ENCODE measurements at regions not wholly inside any gene's neighbourhood (a gene's known extent, or its start where the extent isn't known, plus 50 kb on each side); places are given as distances from the start of the nearest gene placed in this dataset.
"Not testable (repeated sequence)": the region's sequence is repeated elsewhere in the genome, so short reads cannot be mapped to it uniquely, and the experiment has no call there.

DNA sequence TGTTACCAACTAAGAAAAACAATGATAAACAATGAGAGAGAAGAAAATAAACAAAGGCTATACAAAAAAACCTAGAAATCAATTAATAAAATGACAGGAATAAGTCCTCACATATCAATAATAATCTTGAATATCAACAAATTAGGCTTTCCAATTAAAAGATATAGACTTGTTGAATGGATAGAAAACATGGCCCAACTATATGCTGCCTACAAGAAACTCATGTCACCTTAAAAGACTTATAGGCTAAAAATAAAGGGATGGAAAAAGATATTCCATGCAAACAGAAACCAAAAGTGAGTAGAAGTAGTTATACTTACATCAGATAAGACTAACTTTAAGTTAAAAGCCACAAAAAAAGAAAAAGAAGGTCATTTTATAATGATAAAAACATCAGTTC, 183.9 kb downstream of the MYRFL start:
- FAIRE-seq = no peak

DNA sequence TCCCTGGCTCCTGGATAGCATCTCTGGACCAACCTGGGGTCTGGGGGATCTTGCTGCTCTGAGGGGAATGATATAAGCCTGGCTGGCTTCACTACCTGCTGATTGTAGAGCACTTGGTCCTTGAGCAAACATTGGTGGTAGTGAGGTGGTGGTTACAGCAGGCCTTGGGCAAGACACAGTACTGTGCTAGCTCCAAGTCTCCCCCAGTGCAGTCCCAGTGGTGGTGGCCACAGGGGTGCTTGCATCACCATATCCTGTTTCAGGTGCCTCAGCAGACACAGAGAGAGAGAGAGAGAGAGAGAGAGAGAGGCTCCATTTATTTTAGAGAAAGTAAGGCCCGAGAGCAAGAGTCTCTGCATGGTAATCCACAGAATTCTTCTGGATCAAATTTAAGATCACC, 186.3 kb downstream of the MYRFL start:
- FAIRE-seq = no peak

- not testable (repeated sequence) for FAIRE-seq
Measured at GRCh38 chr12:70013016-70013415, 188.0 kb downstream of the MYRFL start.

DNA sequence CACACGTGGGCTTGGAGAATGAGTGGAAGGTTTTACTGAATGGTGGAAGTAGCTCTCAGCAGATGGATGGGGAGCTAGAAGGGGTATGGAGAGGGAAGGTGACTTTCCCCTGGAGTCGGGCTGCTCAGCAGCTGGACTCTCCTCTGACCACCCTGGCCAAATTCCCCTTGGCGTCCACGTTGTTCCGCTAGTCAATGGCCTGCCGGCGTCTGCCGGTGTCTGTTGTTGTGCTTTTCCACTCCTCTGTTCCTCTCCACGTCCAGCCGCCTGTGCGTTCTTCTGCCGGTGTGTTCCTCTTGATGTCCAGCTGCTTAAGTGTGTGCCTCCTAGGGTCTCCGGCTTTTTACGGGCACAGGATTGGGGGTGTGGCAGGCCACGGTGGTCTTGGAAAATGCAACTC, 203.5 kb downstream of the MYRFL start:
- no peak for FAIRE-seq

DNA sequence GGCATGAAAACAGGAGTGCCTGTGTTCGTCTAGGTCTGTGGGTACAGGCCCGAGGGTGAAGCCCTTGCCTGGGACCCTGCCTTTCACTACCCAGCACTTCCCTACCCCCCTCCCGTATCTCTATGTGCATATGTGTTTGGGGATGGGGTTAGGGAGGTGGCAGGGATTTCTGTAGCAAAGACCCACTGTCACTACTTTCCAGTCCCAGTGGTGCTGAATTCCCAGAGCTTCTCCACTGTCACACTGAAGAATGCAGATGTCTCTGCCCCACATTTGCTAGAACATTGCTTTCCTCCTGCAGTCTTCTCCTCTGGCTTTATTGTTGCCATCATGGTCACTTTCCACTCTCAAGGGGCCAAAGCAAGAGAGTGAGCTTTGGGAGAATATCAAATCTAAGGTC, 203.9 kb downstream of the MYRFL start:
- FAIRE-seq = no peak

DNA sequence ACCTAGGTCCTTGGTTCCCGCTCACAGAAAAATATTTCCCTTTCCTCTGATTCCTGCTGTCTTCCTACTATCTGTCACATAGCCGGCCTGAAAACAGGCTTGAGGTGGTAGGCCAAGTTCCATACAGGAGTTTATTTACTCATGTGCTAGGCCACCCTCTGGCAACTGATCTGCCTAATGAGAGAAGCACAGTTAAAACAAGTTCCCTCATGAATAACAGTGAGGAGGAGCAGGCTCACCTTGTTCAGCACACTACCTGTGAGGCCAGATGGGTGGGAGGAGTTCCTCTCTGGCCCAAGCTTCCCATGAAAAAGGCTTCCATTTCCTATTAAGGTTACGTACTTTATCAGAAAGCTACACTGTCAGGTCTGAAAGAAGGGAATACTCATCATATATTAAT, 206.0 kb downstream of the MYRFL start:
- no peak for FAIRE-seq

GRCh38 chr12:70032076-70032475, 207.0 kb downstream of the MYRFL start:
- no peak for FAIRE-seq

GRCh38 chr12:70033310-70033709, 208.3 kb downstream of the MYRFL start:
- no peak for FAIRE-seq

DNA sequence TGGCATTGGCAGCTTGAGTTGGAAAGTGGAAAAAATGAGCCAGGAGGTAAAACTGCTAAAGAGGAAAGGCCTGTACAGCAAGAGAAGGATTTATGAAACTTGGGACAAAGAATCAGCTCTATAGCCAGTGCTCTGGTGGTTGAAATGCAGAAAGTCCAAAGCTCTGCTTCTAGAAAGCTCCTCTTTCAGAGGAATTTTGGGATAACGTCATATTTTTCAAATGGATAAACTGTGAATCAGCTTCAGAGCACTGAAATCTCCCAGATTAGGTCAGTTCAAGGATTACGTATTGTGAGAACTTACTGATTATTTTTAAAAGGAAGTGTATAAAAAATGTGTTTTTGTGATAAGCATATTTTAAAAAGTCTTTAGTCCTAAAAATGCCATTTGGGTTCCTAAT, 203.1 kb upstream of the CNOT2 start:
- FAIRE-seq = no peak

DNA sequence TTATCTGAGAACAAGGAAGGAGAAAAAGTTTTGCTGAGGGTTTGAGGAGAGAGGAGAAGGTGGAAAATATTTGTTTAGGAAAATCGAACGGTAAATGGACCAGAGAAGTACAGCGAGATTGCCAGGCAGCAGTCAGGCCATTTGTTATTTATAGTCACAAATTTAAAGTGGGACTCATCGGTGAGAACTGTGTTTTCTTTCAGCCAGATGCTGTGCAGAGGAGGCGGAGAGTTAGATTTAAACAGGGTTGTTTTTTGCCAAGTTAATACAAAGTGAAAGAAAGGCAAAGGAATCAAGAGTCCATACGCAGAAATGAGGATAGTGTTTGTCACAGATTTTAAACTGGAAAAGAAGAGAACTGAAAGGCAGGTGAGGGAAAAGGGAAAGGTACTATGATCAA, 200.6 kb upstream of the CNOT2 start:
- no peak for FAIRE-seq

DNA sequence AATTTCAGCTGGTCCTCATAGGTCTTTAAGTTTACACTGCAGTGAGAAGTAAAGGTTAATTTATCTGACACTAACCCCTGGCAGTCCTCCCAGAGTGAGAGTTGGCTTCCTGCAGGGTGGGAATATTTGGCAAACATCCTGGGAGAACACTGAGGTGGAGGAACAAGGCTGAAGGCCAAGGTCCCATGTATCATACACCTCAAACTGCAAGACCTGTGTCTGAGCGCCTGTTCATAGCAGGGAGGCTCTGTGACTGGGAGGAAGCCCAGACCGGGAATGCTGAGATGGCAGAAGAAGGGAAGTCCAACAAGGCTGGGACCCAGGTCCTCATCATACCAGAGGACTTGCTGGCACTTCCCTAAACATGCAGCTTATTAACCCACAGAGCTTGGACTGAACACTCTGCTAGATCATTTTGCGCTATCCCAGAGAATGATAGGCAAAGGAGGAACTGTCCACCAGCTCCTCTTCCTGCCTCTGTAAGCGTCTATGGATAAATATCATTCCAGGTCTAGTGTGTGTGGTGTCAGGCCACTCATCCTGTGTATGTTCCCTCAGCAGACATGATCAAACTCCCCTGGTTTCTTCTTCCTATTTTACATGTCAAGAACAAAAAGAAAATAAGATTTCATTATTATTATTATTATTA, 199.6 kb upstream of the CNOT2 start:
- FAIRE-seq = no peak

DNA sequence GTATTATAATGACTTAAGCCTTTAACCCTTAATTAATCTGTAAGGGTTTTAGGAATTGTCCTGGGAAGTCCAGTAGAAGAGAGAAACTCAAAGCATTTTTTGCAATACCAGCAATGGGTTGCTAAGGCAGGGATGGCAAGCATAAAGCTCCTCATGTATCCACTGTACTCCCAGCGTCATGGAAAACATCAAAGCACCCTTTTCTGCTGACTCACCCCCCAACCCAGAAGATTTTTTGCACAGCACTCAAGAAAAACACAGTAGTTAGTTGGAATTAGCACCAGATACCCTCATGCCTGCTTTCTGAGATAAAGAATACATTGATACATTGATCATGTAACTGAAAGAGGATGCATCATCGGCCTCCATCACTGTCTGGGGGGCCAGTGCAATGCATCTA, 199.1 kb upstream of the CNOT2 start:
- no peak for FAIRE-seq

- FAIRE-seq = no peak
Measured at GRCh38 chr12:70045036-70045435, 198.2 kb upstream of the CNOT2 start.

- no peak for FAIRE-seq
Measured at GRCh38 chr12:70045514-70045913, 197.7 kb upstream of the CNOT2 start.

GRCh38 chr12:70048521-70049250, 194.5 kb upstream of the CNOT2 start:
- FAIRE-seq = no peak

GRCh38 chr12:70049596-70050360, 193.5 kb upstream of the CNOT2 start:
- no peak for FAIRE-seq

GRCh38 chr12:70052476-70052875, 190.8 kb upstream of the CNOT2 start:
- FAIRE-seq = no peak

- FAIRE-seq = no peak
Measured at GRCh38 chr12:70052931-70053497, 190.2 kb upstream of the CNOT2 start.

GRCh38 chr12:70059373-70059772, 183.9 kb upstream of the CNOT2 start:
- FAIRE-seq = no peak

- no peak for FAIRE-seq
Measured at GRCh38 chr12:70060634-70061033, 182.6 kb upstream of the CNOT2 start.

GRCh38 chr12:70068743-70069142, 174.5 kb upstream of the CNOT2 start:
- no peak for FAIRE-seq

DNA sequence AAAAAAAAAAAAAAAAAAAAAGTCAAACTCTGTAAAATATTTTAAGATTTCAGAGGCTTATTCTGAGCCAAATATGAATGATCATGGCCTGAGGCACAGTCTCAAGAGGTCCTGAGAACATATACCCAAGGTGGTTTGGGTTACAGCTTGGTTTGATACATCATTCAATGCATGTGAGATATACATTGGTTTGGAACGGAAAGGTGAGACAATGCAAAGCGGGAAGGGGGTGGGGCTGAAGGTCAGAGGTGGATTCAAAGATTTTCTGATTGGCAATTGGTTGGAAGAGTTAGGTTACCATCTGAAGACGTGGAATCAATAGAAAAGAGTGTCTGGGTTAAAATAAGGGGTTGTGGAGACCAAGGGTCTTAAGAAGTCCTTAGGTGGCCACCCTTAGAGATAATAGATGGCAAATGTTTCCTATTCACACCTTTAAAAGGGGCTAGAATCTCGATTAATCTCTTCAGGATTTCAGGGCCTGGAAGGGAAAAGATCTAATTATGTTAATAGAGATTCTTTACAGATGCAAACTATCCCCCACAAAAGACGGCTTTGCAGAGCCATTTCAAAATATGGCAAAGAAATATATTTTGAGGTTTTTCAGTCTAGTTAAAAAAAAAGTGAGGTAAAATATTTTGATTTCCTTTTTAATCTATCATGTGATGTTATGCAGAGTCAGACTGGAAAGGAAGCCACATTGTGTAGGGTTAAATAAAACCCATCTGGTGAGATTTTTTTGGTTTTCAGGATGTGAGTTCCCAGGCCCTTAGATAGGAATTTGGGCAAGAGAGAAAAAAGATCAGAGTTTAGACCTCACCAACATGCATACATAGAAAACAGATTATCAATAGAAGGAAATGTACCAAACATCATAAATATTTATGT, 173.8 kb upstream of the CNOT2 start:
- no peak for FAIRE-seq
